SK-N-SH (cell line): ENCODE measurements at regions not wholly inside any gene's neighbourhood (a gene's known extent, or its start where the extent isn't known, plus 50 kb on each side); places are given as distances from the start of the nearest gene placed in this dataset.

Experiments used
- CTCF ChIA-PET: fragments of 300-600, 350-600 bp; formaldehyde crosslinking; extraction: SDS; loops from one replicate; lab custom pipeline; 2021; lab: Yijun Ruan, JAX
- POLR2A ChIA-PET: fragments of 350-600 bp; sonication (Branson Sonifier 250); formaldehyde crosslinking; extraction: SDS; loops from one replicate; lab custom pipeline; 2020; ENCODE audit warnings: antibody characterized with exemption, inconsistent platforms; lab: Yijun Ruan, JAX
- DNase-seq: peaks from one replicate; pipeline ENCODE4 v3.0.0; 2012
- H2AFZ ChIP-seq: fragments of 200-600 bp; sonication (generic); 2 replicates; pipeline ENCODE4 v1.8.1; 2016; ENCODE audit warnings: antibody characterized with exemption, mild to moderate bottlenecking, low read depth
- H3F3A ChIP-seq: fragments of 200-600 bp; sonication (generic); replicated peaks from 2 replicates; pipeline ENCODE3; 2016; ENCODE audit warnings: antibody characterized with exemption, mild to moderate bottlenecking; ENCODE audit not compliant: insufficient read depth
- H3K27ac ChIP-seq, 2 experiments: fragments of 200-500 bp in 1 of 2; fragments of 200-600 bp in 1 of 2; sonication (Bioruptor generic) in 1 of 2; sonication (generic), shearing (Covaris generic) in 1 of 2; 2 replicates each; pipeline versions ENCODE4 v1.5.1 to v1.6.1; 2014 to 2016; ENCODE audit warnings: low read depth in 2 of 2, inconsistent platforms in 1 of 2, low read length in 1 of 2, mild to moderate bottlenecking in 1 of 2, mixed read lengths in 1 of 2
- H3K27me3 ChIP-seq: fragments of 200-600 bp; sonication (generic), shearing (Covaris generic); 2 replicates; pipeline ENCODE4 v1.6.1; 2016; ENCODE audit warnings: mixed run types; ENCODE audit not compliant: insufficient read depth
- H3K36me3 ChIP-seq, 2 experiments: fragments of 200-500 bp in 1 of 2; fragments of 200-600 bp in 1 of 2; sonication (Bioruptor generic) in 1 of 2; sonication (generic) in 1 of 2; replicated peaks in 1 of 2; 2 replicates each; pipeline versions ENCODE3 to v1.5.1; 2014 to 2016; ENCODE audit warnings: low read length in 1 of 2, mild to moderate bottlenecking in 1 of 2; ENCODE audit not compliant: insufficient read depth in 2 of 2, control insufficient read depth in 1 of 2
- H3K4me1 ChIP-seq, 2 experiments: fragments of 200-500 bp in 1 of 2; fragments of 200-600 bp in 1 of 2; sonication (Bioruptor generic) in 1 of 2; sonication (generic), shearing (Covaris generic) in 1 of 2; 2 replicates each; pipeline versions ENCODE4 v1.5.1 to v1.6.1; 2014 to 2016; ENCODE audit warnings: low read depth in 1 of 2, low read length in 1 of 2, mixed run types in 1 of 2; ENCODE audit not compliant: insufficient read depth in 2 of 2, control insufficient read depth in 1 of 2
- H3K4me2 ChIP-seq: fragments of 200-600 bp; sonication (generic), shearing (Covaris generic); 2 replicates; pipeline ENCODE4 v1.6.1; 2017; ENCODE audit warnings: mixed run types
- H3K4me3 ChIP-seq, 2 experiments: fragments of 200-500 bp in 1 of 2; fragments of 200-600 bp in 1 of 2; sonication (Bioruptor generic) in 1 of 2; sonication (generic), shearing (Covaris generic) in 1 of 2; 2 replicates each; pipeline versions ENCODE4 v1.5.1 to v1.8.1; 2014 to 2016; ENCODE audit warnings: low read depth in 2 of 2, inconsistent platforms in 1 of 2, low read length in 1 of 2, mild to moderate bottlenecking in 1 of 2, mixed read lengths in 1 of 2, moderate library complexity in 1 of 2
- H3K79me2 ChIP-seq: fragments of 200-600 bp; sonication (generic); 2 replicates; pipeline ENCODE4 v1.8.1; 2017; ENCODE audit warnings: mild to moderate bottlenecking; ENCODE audit not compliant: insufficient read depth
- H3K9ac ChIP-seq: fragments of 200-600 bp; sonication (generic); 2 replicates; pipeline ENCODE4 v1.6.1; 2017; ENCODE audit warnings: mixed run types
- H3K9me2 ChIP-seq: fragments of 200-600 bp; sonication (generic); 2 replicates; pipeline ENCODE4 v1.6.1; 2017; ENCODE audit warnings: mixed run types
- H3K9me3 ChIP-seq: fragments of 200-600 bp; sonication (generic); 2 replicates; pipeline ENCODE4 v1.6.1; 2017; ENCODE audit warnings: mixed run types, mild to moderate bottlenecking, moderate library complexity
- H4K20me1 ChIP-seq: fragments of 200-600 bp; sonication (generic); 2 replicates; pipeline ENCODE4 v1.6.1; 2017; ENCODE audit warnings: mild to moderate bottlenecking, mixed run types; ENCODE audit not compliant: insufficient read depth
- EP300 ChIP-seq, 2 experiments: IDR thresholded peaks; 2 replicates each; pipeline versions ENCODE4 v1.4.0 to v1.6.1; 2012; ENCODE audit warnings: borderline replicate concordance in 1 of 2, low read depth in 1 of 2, low read length in 1 of 2
- EZH2phosphoT487 ChIP-seq: fragments of 200-600 bp; sonication (generic); IDR thresholded peaks from 2 replicates; pipeline ENCODE4 v1.6.1; 2017; ENCODE audit warnings: low read depth, mixed run types, mild to moderate bottlenecking, antibody characterized with exemption, moderate library complexity, borderline replicate concordance
- GABPA ChIP-seq: IDR thresholded peaks from 2 replicates; pipeline ENCODE4 v1.4.0; 2012; ENCODE audit warnings: low read depth, mild to moderate bottlenecking
- MEF2A ChIP-seq: IDR thresholded peaks from 2 replicates; pipeline ENCODE4 v1.4.0; 2012; ENCODE audit warnings: low read depth, borderline replicate concordance
- NFIC ChIP-seq: IDR thresholded peaks from 2 replicates; pipeline ENCODE4 v1.4.0; 2012; ENCODE audit warnings: borderline replicate concordance
- POLR2AphosphoS5 ChIP-seq: IDR thresholded peaks from 2 replicates; pipeline ENCODE4 v1.6.1; 2012; ENCODE audit warnings: low read depth, low read length
- RCOR1 ChIP-seq: fragments of 150-350 bp; IDR thresholded peaks from 2 replicates; pipeline ENCODE4 v1.6.1; 2017; ENCODE audit warnings: antibody characterized with exemption, low read length
- REST ChIP-seq: IDR thresholded peaks from 2 replicates; pipeline ENCODE4 v1.6.1; 2012; ENCODE audit warnings: mild to moderate bottlenecking, low read depth, low read length, moderate library complexity
- TCF12 ChIP-seq: IDR thresholded peaks from 2 replicates; pipeline ENCODE4 v1.4.0; 2012
- YY1 ChIP-seq: IDR thresholded peaks from 2 replicates; pipeline ENCODE4 v1.4.0; 2012; ENCODE audit warnings: low read depth, mild to moderate bottlenecking
- ZBTB33 ChIP-seq: IDR thresholded peaks from 2 replicates; pipeline ENCODE4 v1.4.0; 2012; ENCODE audit warnings: low read depth, borderline replicate concordance
- WGBS: methylation state at CpG from one replicate; pipeline ENCODE4 v1.1.6; 2017; ENCODE audit warnings: low lambda C conversion rate; 5-methylcytosine and 5-hydroxymethylcytosine counted together

- CTCF ChIA-PET = no interaction called here
- WGBS = 60% methylated on average over 2 of the region's 2 CpGs
- no peaks in the 10 kb centered on the region for H3K9me2 ChIP-seq
These were observed 827.5 kb upstream of the PCDH20 start for GRCh38 chr13:62243106-62243505.

More at GRCh38 chr13:62243106-62243505, 827.5 kb upstream of the PCDH20 start:
- DNase-seq = no peak
- Histone ChIP-seq H3F3A (no peaks in the 10 kb centered on the region), H3K9me3 (no peaks in the 10 kb centered on the region), H2AFZ (no peak overlapping the region), H3K4me3 (no peak overlapping the region), H3K27me3 (no peaks in the 10 kb centered on the region), H4K20me1 (no peaks in the 10 kb centered on the region), H3K4me2 (no peak overlapping the region), H3K9ac (no peak overlapping the region), H3K36me3 (no peaks in the 10 kb centered on the region), H3K27ac (no peak overlapping the region)
- POLR2A ChIA-PET = no interaction called here
- TF ChIP-seq NFIC (no peak), EZH2phosphoT487 (no peak), POLR2AphosphoS5 (no peak), TCF12 (no peak), GABPA (no peak), REST (no peak), YY1 (no peak), ZBTB33 (no peak), RCOR1 (no peak), EP300 (IDR thresholded peaks at IDR 0.05; ENCODE audit: borderline replicate concordance in 1 of 2, low read depth in 1 of 2, low read length in 1 of 2) (no peak), MEF2A (no peak)
- TF ChIP-seq, all 33 proteins: peak for 0
- no peaks in the 10 kb centered on the region for H3K4me1 ChIP-seq
- H3K79me2 ChIP-seq = no peaks in the 10 kb centered on the region
